Tibial artery (tissue), 4 donors: ENCODE measurements at regions not wholly inside any gene's neighbourhood (a gene's known extent, or its start where the extent isn't known, plus 50 kb on each side); places are given as distances from the start of the nearest gene placed in this dataset.

Source experiments
- DNase-seq, 2 donors: peaks; one replicate each; pipeline ENCODE4 v3.0.0-alpha.2; 2019
- H3K27ac ChIP-seq, 2 donors: fragments of 200-600 bp; sonication (generic) in 1 of 2; 1 replicate in 1 of 2; 2 replicates in 1 of 2; pipeline ENCODE4 v1.5.1; 2018 to 2019; ENCODE audit warnings: mild to moderate bottlenecking in 1 of 2
- H3K27me3 ChIP-seq, 2 donors: fragments of 200-600 bp; sonication (generic) in 1 of 2; one replicate each; pipeline versions ENCODE4 v1.5.1 to v1.6.0; 2016 to 2019
- H3K36me3 ChIP-seq, 3 donors: fragments of 200-600 bp; sonication (generic) in 2 of 3; one replicate each; pipeline ENCODE4 v1.5.1; 2016 to 2019; ENCODE audit warnings: mild to moderate bottlenecking in 2 of 3
- H3K4me1 ChIP-seq, 4 donors: fragments of 200-600 bp; sonication (generic) in 2 of 4; 1 replicate in 3 of 4; 2 replicates in 1 of 4; pipeline ENCODE4 v1.5.1; 2016 to 2019
- H3K4me3 ChIP-seq, 2 donors: fragments of 200-600 bp; sonication (generic) in 1 of 2; 1 replicate in 1 of 2; 2 replicates in 1 of 2; pipeline ENCODE4 v1.5.1; 2018 to 2019; ENCODE audit warnings: mild to moderate bottlenecking in 2 of 2
- H3K9me3 ChIP-seq, 3 donors: fragments of 200-600 bp; sonication (generic) in 1 of 3; one replicate each; pipeline ENCODE4 v1.5.1; 2016 to 2019
- CTCF ChIP-seq, 2 experiments: fragments of 200-600 bp in 1 of 2; fragments of 450-650 bp in 1 of 2; IDR thresholded peaks; one replicate each; pipeline ENCODE4 v1.5.1; 2017 to 2019; ENCODE audit warnings: antibody characterized with exemption in 2 of 2, mild to moderate bottlenecking in 1 of 2, moderate library complexity in 1 of 2
- intact Hi-C: fragments of 100-400 bp; cut with DNase I; formaldehyde crosslinking; loops from one replicate; pipeline ENCODE4 v1.15.0; 2023; ENCODE audit warnings: low total_unique reads

GRCh38 chr5:96197347-96197746 lies 235.7 kb upstream of the ELL2 start:
- Histone ChIP-seq H3K9me3 (no peaks in the 10 kb centered on the region), H3K27ac (no peak overlapping the region), H3K4me3 (no peak overlapping the region), H3K27me3 (no peaks in the 10 kb centered on the region), H3K4me1 (peaks cover 0 to 24% (median 0%) of the 10 kb centered on the region in 4 donors), H3K36me3 (no peaks in the 10 kb centered on the region)
- no peak for TF ChIP-seq CTCF (IDR thresholded peaks at IDR 0.05)
- no peak for DNase-seq
- intact Hi-C loops: no loop called here

GRCh38 chr5:96196890-96197289 lies 235.2 kb upstream of the ELL2 start:
- no peaks in the 10 kb centered on the region for H3K9me3 ChIP-seq
- no peak for DNase-seq
- H3K27me3 ChIP-seq: no peaks in the 10 kb centered on the region
- intact Hi-C loops: no loop called here
- no peak for TF ChIP-seq CTCF (IDR thresholded peaks at IDR 0.05)
- H3K27ac ChIP-seq: no peak overlapping the region
- H3K4me3 ChIP-seq: no peak overlapping the region
- H3K36me3 ChIP-seq: no peaks in the 10 kb centered on the region
- H3K4me1 ChIP-seq: peaks cover 0 to 24% (median 0%) of the 10 kb centered on the region in 4 donors

- Histone ChIP-seq H3K36me3 (no peaks in the 10 kb centered on the region), H3K4me1 (peaks cover 0 to 24% (median 0%) of the 10 kb centered on the region in 4 donors), H3K27me3 (no peaks in the 10 kb centered on the region), H3K4me3 (no peak overlapping the region), H3K27ac (no peak overlapping the region), H3K9me3 (no peaks in the 10 kb centered on the region)
- TF ChIP-seq CTCF (IDR thresholded peaks at IDR 0.05): no peak
- intact Hi-C loops: no loop called here
- no peak for DNase-seq
Observed at GRCh38 chr5:96196407-96196806, 234.8 kb upstream of the ELL2 start.

- H3K4me3 ChIP-seq: no peak overlapping the region
- no peaks in the 10 kb centered on the region for H3K27me3 ChIP-seq
- H3K4me1 ChIP-seq: peaks cover 0 to 25% (median 0%) of the 10 kb centered on the region in 4 donors
- no peaks in the 10 kb centered on the region for H3K36me3 ChIP-seq
- DNase-seq: no peak
- intact Hi-C loops: no loop called here
- no peak for TF ChIP-seq CTCF (IDR thresholded peaks at IDR 0.05)
- H3K27ac ChIP-seq: no peak overlapping the region
- no peaks in the 10 kb centered on the region for H3K9me3 ChIP-seq
Observed at GRCh38 chr5:96195123-96195522, 233.5 kb upstream of the ELL2 start.

GRCh38 chr5:96194593-96194992 lies 232.9 kb upstream of the ELL2 start:
- H3K4me1 ChIP-seq: peaks cover 0 to 28% (median 0%) of the 10 kb centered on the region in 4 donors
- no peak for DNase-seq
- no peaks in the 10 kb centered on the region for H3K9me3 ChIP-seq
- intact Hi-C loops: no loop called here
- H3K27me3 ChIP-seq: no peaks in the 10 kb centered on the region
- H3K4me3 ChIP-seq: no peak overlapping the region
- H3K27ac ChIP-seq: no peak overlapping the region
- no peaks in the 10 kb centered on the region for H3K36me3 ChIP-seq
- no peak for TF ChIP-seq CTCF (IDR thresholded peaks at IDR 0.05)

- Histone ChIP-seq H3K9me3 (no peaks in the 10 kb centered on the region), H3K27ac (no peak overlapping the region), H3K27me3 (no peaks in the 10 kb centered on the region), H3K4me3 (no peak overlapping the region), H3K4me1 (peaks cover 0 to 22% (median 0%) of the 10 kb centered on the region in 4 donors), H3K36me3 (no peaks in the 10 kb centered on the region)
- no peak for TF ChIP-seq CTCF (IDR thresholded peaks at IDR 0.05)
- intact Hi-C loops: no loop called here
- no peak for DNase-seq
Observed at GRCh38 chr5:96193946-96194345, 232.3 kb upstream of the ELL2 start.
